Ascending aorta (tissue), 2 donors: ENCODE measurements at regions not wholly inside any gene's neighbourhood (a gene's known extent, or its start where the extent isn't known, plus 50 kb on each side); places are given as distances from the start of the nearest gene placed in this dataset.

Source experiments
- DNase-seq, 2 donors: peaks; one replicate each; pipeline ENCODE4 v3.0.0-alpha.2; 2019; ENCODE audit warnings: low spot score in 2 of 2
- H3K27ac ChIP-seq, 2 donors: fragments of 200-600 bp; sonication (generic); one replicate each; pipeline ENCODE4 v1.5.1; 2016 to 2017; ENCODE audit warnings: mild to moderate bottlenecking in 1 of 2
- H3K27me3 ChIP-seq: fragments of 200-600 bp; sonication (generic); one replicate; pipeline ENCODE4 v1.5.1; 2017
- H3K36me3 ChIP-seq, 2 donors: fragments of 200-600 bp; sonication (generic); one replicate each; pipeline ENCODE4 v1.5.1; 2016
- H3K4me1 ChIP-seq, 2 donors: fragments of 200-600 bp; sonication (generic); one replicate each; pipeline ENCODE4 v1.5.1; 2016 to 2017; ENCODE audit warnings: mild to moderate bottlenecking in 1 of 2
- H3K4me3 ChIP-seq, 2 donors: fragments of 200-600 bp; sonication (generic); one replicate each; pipeline ENCODE4 v1.5.1; 2016 to 2017; ENCODE audit warnings: mild to moderate bottlenecking in 1 of 2
- H3K9me3 ChIP-seq, 2 donors: fragments of 200-600 bp; sonication (generic); one replicate each; pipeline ENCODE4 v1.5.1; 2016
- CTCF ChIP-seq, 3 experiments: fragments of 200-600 bp in 2 of 3; fragments of 450-650 bp in 1 of 3; sonication (generic) in 2 of 3; IDR thresholded peaks; one replicate each; pipeline ENCODE4 v1.5.1; 2016 to 2019; ENCODE audit warnings: antibody characterized with exemption in 3 of 3, mild to moderate bottlenecking in 1 of 3, moderate library complexity in 1 of 3
- intact Hi-C: fragments of 100-400 bp; cut with DNase I; formaldehyde crosslinking; loops from one replicate; pipeline ENCODE4 v1.15.1; 2023

GRCh38 chr5:6544561-6544935 is 88.3 kb downstream of the NSUN2 start:
- no peak for TF ChIP-seq CTCF (IDR thresholded peaks at IDR 0.05)
- no peaks in the 10 kb centered on the region for H3K36me3 ChIP-seq
- DNase-seq = no peak
- H3K4me3 ChIP-seq = no peak overlapping the region
- H3K27me3 ChIP-seq = no peaks in the 10 kb centered on the region
- no peak overlapping the region for H3K27ac ChIP-seq
- peaks cover 3 to 7% of the 10 kb centered on the region in 2 donors for H3K4me1 ChIP-seq
- intact Hi-C loops = no loop called here
- H3K9me3 ChIP-seq = no peaks in the 10 kb centered on the region
